SK-N-MC (cell line): ENCODE measurements at regions not wholly inside any gene's neighbourhood (a gene's known extent, or its start where the extent isn't known, plus 50 kb on each side); places are given as distances from the start of the nearest gene placed in this dataset.

ENCODE experiments used
- EZH2 ChIP-seq: fragments of 200-600 bp; sonication (generic); IDR thresholded peaks from one replicate; pipeline ENCODE4 v1.6.1; 2017; ENCODE audit warnings: antibody characterized with exemption
- FOXP2 ChIP-seq: optimal IDR thresholded peaks from 2 replicates; pipeline ENCODE3; 2011; ENCODE audit warnings: mild to moderate bottlenecking, moderate library complexity; ENCODE audit not compliant: insufficient read depth; ENCODE audit errors: extremely low read length, control extremely low read depth

- no peak for TF ChIP-seq FOXP2
- TF ChIP-seq EZH2: no peak
Measured at GRCh38 chr5:67897431-67897830, 318.1 kb upstream of the PIK3R1 start.
